HG03108 (cell line): ENCODE measurements at regions not wholly inside any gene's neighbourhood (a gene's known extent, or its start where the extent isn't known, plus 50 kb on each side); places are given as distances from the start of the nearest gene placed in this dataset.
"Not testable (repeated sequence)": the region's sequence is repeated elsewhere in the genome, so short reads cannot be mapped to it uniquely, and the experiment has no call there.

Source experiments
- ATAC-seq: cut with Tn5 transposase; IDR thresholded peaks from one replicate; pipeline ENCODE4 v1.9.1; 2021; ENCODE audit warnings: moderate library complexity; ENCODE audit not compliant: unreplicated experiment

DNA sequence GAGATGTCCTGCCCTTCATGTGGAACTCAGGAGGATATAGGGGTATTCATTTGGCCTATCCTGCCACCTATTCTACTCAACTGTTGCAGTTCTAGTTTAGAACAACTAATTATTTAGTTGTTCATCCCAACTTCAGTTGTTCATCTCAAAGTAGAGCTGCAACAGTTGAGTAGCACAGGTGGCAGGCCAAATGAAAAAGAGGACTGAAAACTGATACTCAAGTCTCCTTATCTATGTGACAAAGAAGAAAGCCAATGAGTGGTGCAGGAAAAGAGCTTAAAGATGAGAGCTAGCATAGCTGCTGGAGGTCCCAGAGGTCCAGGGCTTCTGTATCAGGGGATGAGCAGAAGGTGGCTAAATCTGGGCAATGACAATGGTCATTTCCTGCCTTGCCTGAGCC is 148.9 kb upstream of the KITLG start:
- ATAC-seq, result no peak

DNA sequence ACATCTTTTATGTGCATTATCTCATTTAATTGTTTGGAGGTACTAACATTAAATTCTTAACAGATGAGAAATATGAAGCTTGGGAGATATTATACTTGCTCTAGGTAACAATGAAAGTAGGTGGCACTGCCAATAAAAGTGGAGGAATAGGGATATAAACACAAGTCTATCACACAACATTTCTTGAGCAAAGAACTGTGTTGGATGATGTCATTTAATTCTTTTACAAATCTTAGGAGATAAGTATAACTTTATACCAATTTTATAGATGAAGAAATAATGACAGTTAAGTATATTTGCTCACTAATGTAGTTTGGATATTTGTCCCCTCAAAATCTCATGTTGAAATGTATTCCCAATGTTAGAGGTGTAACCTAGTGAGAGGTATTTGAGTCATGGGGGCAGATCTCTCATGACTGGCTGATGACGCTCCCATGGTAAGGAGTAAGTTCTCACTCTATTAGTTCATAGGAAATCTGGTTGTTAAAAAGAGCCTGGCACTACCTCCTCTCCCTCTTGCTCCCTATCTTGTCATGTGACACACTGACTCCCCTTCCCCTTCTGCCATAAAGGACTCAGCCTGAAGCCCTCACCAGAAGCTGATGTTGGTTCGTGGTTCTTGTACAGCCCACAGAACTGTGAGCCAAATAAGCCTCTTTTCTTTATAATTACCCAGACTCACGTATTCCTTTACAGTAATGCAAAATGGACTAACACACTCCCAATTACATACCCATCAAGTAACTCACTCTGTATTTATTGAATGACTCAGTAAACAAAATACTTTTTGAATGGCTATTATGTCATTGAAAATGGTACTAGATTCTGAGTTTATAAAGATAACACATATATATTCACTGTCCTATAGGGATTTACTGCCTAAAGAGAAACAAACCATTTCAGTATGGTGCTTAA is 146.8 kb upstream of the KITLG start:
- no peak for ATAC-seq

GRCh38 chr12:88725592-88726143 is 145.4 kb upstream of the KITLG start:
- no peak for ATAC-seq

- no peak for ATAC-seq
Observed at GRCh38 chr12:88723219-88723618, 142.9 kb upstream of the KITLG start.

- ATAC-seq, result no peak
Observed at GRCh38 chr12:88720785-88721650, 140.7 kb upstream of the KITLG start.

DNA sequence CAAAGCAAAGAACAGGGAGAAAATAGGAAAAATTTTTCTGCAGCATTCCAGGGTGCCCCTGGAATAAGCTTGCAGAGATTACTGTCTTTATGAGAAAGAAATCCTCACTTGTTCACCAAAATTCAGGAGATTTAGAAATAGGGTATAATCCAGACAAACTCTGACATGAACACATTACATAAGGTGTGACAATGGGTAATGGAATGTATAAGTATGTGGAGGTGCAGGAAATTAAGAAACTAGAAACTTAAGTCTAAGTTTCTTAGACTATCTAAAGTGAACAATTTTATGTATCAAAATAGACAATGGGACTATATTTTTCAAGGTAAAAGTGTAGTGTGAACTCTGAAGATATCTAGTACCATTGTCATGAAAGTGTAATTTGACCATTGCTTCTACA is 140.0 kb upstream of the KITLG start:
- ATAC-seq, result no peak

GRCh38 chr12:88717188-88717587 is 136.9 kb upstream of the KITLG start:
- no peak for ATAC-seq

DNA sequence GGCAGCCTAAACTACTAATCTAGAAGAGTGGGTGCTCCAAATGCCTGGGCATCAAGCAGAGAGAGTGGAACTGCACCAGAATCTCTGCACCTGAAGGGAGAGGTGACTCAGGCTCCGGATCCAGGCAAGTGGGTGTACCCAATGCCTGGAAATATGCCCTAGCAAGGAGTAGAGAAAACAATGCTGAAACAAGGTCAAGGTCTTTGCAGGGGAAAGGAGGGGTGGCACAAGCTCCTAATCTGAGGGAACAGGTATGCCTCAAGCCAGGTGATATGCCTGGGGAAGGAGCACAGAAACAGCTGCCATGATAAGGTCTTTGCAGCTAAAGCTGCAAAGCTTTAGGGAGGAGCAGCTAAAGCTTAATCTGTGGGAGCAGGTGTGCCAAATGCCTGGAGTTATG is 136.0 kb upstream of the KITLG start:
- no peak for ATAC-seq

DNA sequence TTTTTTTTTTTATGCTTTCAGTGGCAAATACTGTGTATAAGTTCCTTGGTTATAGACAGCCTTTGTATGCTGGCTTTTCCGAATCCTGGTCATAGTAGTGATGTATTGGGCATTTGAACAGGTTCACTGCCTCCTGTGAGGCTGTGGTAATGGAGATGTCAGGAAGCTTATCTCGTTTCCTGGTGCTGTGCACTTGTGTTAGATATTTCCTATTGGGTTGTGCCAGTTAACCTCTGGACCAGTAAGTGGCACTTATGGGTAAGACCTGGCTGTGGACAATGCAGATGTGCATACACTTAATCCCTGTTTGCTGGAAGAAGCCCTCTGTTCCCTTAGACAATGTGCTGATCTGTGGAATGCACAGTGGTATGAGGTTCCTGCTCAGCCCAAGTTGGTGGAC is 135.4 kb upstream of the KITLG start:
- ATAC-seq, result no peak

DNA sequence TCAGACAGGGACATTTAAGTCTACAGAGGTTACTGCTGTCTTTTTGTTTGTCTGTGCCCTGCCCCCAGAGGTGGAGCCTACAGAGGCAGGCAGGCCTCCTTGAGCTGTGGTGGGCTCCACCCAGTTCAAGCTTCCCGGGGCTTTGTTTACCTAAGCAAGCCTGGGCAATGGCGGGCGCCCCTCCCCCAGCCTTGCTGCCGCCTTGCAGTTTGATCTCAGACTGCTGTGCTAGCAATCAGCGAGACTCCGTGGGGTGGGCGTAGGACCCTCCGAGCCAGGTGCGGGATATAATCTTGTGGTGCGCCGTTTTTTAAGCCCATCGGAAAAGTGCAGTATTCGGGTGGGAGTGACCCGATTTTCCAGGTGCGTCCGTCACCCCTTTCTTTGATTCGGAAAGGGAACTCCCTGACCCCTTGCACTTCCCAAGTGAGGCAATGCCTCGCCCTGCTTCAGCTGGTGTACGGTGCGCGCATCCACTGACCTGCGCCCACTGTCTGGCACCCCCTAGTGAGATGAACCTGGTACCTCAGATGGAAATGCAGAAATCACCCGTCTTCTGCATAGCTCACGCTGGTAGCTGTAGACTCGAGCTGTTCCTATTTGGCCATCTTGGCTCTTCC is 134.1 kb upstream of the KITLG start:
- ATAC-seq, result not testable (repeated sequence)

GRCh38 chr12:88707800-88708199 is 127.5 kb upstream of the KITLG start:
- no peak for ATAC-seq

- no peak for ATAC-seq
Observed at GRCh38 chr12:88706286-88706685, 126.0 kb upstream of the KITLG start.

DNA sequence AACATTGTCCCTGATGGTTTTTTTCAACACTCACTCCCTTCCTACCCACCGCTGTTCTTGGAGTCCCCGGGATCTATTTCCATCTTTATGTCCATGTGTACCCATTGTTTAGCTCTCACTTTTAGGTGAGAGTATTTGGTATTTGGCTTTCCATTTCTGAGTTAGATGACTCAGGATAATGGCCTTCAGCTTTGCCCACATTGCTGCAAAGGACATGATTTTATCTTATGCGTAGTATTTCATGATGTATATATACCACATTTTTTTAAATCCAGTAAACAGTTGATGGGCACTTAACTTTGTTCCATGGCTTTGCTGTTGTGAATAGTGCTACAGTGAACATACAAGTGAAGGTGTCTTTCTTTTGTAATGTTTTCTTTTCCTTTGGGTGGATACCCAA is 123.5 kb upstream of the KITLG start:
- no peak for ATAC-seq

DNA sequence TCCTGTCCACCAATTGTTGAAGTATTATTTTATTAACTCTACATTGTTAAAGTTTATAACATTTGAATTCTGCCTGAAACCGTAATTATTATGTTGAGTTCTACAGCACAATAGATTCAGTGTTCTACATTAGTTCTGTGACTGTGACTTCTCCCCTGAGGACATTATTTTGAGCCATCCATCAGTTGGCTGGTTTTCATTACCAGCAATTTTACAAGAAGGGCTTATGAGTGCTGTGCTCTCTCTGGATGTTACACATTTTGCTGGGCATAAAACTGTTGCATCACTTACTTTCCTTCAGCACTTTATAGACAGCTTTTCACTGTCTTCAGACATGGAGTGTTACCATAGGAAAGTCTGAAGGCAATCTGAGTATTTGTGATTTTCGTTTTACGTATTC is 118.2 kb upstream of the KITLG start:
- no peak for ATAC-seq

DNA sequence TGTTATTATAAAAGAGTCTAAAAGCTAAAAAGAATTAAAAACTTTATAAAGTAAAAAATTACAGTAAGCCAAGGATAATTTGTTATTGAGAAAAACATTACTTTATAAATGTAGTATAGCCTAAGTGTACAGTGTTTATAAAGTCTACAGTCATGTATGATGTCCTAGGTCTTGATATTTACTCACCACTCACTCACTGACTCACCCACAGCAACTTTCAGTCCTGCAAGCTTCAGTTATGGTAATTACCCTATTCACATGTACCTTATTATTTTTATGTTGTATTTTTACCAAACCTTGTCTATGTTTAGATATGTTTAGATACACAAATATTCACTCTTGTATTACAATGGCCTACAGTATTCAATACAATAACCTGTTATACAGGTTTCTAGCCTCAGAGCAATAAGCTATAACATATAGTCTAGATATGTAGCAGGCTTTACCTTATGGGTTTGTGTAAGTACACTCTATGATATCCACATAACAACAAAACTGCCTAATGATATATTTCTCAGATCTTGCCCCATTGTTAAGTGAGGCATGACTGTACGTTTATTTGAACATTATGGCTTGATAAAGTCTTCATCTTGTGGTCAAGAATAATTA is 113.7 kb upstream of the KITLG start:
- no peak for ATAC-seq

DNA sequence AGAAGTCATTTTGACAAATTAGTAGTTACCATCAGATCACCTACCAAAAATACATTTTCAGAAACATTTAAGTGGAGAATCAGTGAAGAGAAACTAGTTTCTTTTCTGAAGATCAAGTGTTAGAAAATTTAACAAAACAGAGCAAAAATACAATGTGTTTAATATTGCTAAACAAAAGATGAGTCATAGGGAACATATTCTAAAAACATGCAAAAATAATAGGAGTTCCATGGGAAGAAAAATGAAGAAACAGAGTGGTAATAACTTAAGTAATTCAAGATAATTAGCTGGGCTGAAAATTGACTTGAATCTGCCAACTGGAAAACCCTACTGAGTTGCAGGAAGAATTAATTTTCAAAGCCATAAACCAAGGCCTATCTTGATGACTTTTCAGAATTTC is 111.5 kb upstream of the KITLG start:
- no peak for ATAC-seq

- ATAC-seq, result no peak
Observed at GRCh38 chr12:88684610-88685009, 104.3 kb upstream of the KITLG start.

- ATAC-seq, result no peak
Observed at GRCh38 chr12:88684170-88684569, 103.9 kb upstream of the KITLG start.

GRCh38 chr12:88683628-88684027 is 103.4 kb upstream of the KITLG start:
- ATAC-seq, result no peak

DNA sequence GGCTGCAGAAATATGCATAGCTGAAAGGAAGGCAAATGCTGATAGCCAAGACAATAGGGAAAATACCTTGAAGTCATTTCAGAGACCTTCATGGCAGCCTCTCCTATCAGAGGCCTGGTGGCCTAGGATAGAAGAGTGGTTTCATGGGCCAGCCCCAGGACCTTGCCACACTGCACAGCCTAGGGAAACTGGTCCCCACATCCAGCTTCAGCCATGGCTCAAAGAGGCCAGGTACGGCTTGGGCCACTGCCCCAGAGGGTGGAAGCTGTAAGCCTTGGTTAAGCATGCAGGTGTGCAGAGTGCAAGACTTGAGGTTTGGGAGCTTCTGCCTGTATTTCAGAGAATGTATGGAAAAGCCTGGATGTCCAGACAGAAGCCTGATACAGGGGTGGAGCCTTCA is 101.0 kb upstream of the KITLG start:
- no peak for ATAC-seq

- no peak for ATAC-seq
Observed at GRCh38 chr12:88677464-88677863, 97.2 kb upstream of the KITLG start.
